CD4-positive, alpha-beta T cell treated with Interleukin-21 for 1 hour (primary cell): ENCODE measurements at regions not wholly inside any gene's neighbourhood (a gene's known extent, or its start where the extent isn't known, plus 50 kb on each side); places are given as distances from the start of the nearest gene placed in this dataset.
A peak's percentile ranks its signal among the peaks of the same experiment; 100 is the strongest.

Source experiments
- DNase-seq: peaks from one replicate; pipeline ENCODE4 v3.0.0-alpha.2; 2020

GRCh38 chrX:20364238-20364637 lies 97.5 kb upstream of the RPS6KA3 start:
- DNase-seq = no peak

DNA sequence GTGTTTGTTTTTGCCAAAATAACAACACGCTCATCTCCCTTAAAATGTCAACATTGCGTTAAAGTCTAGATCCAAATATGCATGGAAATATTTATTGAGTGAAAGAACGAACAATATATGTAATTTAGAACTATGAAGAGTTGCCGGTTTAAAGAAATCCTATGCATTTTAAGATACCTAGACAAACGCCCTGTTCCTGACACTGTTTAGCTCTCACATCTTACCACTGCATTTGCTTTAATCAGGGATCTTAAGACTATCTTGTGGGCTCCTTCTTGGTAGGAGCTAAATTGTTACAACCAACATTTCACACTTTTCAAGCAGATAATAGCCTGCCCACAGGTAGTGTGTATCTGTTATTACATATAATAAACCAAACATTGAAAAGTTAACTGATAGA lies 96.6 kb upstream of the RPS6KA3 start:
- DNase-seq = no peak

DNA sequence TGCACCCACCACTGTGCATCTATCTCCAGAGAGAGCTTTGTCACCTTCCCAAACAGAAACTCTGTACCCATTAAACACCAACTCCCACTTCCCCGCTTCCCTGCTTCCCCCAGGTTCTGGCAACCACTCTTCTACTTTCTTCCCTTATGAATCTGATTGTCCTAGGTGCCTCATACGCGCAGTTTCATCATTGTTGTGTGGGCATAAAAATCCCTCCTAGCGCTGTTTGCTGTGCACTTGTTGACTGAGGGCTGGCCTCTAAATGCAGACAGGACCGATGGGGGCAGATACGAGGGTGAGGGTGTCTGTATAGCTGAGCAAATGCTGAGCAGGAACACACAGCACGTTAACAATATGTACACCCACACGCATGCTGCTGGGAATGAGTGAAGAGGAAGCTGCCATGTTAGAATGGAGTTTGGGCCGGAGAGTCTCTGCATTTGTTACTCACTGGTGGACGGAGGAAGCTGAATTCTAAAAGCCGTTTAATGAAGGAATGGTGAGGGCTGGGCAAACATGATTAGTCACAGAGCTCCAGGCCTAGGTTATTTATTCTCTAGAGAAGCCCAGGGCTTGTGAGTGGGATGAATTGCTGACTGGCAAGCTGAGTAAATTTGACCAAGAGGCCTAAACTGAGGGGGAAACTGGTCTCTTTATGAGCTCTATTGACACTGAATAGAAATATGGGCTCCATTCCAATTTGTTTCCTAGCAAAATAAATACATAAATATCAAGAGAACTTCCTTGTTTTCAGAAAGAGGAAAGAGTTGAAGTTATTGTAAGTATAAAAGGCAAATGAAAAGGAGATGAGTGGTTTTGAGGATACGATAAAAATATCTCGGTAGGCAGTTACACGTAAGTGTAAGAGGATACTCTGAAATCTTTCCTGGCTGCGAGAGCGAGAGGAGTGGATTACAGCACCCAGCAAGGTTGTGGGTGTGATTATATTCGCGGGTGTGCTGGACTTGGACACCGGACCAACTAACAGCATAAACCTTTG lies 95.9 kb upstream of the RPS6KA3 start:
- DNase-seq = no peak

- DNase-seq = no peak
Measured at GRCh38 chrX:20361890-20362262, 95.2 kb upstream of the RPS6KA3 start.

DNA sequence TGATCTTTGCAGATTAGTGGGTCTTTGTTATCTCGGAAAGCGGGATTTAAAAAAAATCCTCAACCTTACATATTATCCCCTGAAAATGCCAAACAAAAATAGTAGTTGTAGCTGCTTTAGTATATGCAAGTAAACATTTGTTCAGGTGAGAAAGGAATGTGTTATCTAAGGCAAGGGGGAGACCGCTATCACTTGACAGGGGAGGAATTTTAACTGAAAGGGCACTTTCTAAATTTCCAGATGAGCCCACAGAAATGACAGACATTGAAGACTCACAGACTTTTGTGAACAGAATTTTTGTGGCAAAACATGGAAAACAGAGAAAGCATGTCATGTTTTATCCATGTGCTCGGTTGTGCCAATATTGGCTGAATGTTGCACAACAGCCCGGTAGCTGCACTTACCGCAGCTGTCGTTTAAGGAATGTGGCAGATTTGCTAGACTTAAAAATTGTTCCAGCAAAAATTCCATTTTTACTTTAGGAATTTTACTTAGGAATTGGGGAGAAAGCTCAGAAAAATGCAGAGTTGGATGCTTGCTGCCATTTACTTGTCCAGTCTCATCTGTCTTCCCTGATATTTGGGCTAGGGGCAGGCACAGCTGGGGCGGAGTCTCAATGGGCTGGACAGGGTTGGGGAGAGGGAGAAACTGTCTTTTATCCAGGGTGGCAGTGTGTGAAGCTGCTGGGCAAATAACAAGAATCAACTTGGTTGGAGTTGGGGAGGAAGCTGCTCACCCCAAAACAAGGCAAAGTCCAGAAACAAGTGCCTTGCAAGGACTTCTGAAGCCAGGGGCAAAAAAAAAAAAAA lies 94.6 kb upstream of the RPS6KA3 start:
- no peak for DNase-seq

GRCh38 chrX:20355187-20355586 lies 88.5 kb upstream of the RPS6KA3 start:
- no peak for DNase-seq

DNA sequence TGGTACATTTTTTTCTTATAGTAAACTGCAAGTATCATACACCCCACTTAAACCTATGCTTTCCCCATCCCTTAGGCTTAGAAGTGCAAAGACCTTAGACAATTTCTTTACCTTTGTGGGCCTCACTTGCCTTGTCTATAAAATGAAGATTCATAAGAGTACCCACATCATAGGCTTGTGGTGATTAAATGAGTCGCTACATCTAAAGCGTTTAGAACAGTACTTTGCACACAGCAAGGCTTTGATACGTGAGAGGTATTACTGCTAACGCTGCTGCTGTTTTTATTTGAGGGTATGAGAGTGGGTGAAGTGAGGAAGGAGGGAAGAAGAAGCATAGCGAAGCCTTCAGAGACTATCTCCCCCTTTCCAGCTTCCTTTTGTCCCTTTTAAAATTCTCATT lies 87.8 kb upstream of the RPS6KA3 start:
- DNase-seq = peak; percentile 23

- DNase-seq = no peak
Measured at GRCh38 chrX:20352935-20353336, 86.2 kb upstream of the RPS6KA3 start.

GRCh38 chrX:20352504-20352903 lies 85.8 kb upstream of the RPS6KA3 start:
- DNase-seq = no peak

- no peak for DNase-seq
Measured at GRCh38 chrX:20350596-20350995, 83.9 kb upstream of the RPS6KA3 start.

- no peak for DNase-seq
Measured at GRCh38 chrX:20348139-20348538, 81.4 kb upstream of the RPS6KA3 start.

DNA sequence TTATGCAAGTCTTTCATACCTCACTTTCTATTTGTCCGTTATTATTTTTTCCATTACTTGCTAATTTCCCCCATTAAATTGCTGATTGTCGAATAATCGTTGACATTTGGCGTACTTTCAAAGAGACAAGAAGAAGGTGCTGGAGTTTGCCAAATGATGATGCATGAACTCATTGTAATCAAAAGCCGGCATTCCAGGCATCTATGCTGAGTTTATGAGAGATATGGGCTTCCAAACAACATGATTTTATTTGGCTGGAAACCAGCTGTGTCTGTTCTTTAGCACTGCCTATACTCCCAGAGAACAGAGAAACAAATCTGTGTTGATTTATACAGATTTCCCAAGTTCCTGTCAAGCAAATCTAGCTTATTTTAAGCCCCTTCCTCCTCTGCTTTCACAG lies 80.8 kb upstream of the RPS6KA3 start:
- DNase-seq = no peak

DNA sequence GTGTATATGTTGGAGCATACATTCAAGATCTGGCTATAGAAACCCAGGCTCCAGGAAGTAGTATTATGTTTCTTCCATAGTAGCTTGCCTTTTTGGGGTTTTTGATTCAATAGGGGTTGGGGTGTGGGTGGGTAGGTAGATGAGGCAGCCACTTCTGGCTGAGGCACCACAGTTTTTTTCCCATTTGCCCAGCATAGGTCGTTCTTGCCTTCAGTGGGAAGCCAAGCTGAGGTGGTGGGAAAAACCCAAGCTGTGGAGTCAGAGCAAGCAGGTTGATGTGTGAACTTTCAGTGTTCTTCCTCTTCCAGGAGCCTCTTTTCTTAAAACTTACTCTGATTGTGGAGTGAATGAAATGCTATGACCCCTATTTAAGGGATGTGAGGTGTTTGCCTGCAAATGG lies 67.0 kb upstream of the RPS6KA3 start:
- no peak for DNase-seq

GRCh38 chrX:20330545-20330944 lies 63.8 kb upstream of the RPS6KA3 start:
- DNase-seq = no peak

GRCh38 chrX:20329435-20329834 lies 62.7 kb upstream of the RPS6KA3 start:
- DNase-seq = no peak

GRCh38 chrX:20325786-20326388 lies 59.2 kb upstream of the RPS6KA3 start:
- no peak for DNase-seq

DNA sequence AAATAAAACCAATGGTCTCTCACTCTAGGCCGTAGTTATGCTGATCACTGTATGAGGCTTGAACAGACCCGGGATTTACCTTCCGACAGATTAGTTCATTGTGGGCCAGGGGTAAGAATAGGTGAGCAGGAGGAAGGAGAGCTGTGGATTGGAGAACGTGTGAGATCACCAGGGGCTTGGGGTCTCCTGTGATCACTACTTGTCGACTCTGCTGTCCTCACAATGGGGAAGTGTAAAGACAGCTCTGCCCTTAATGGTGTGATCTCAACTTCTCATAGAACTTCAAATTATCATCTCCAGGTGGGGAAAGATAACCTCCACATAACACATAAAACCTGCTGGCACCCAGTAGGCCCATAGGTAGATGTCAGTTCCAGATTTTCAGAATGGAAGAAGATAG lies 56.2 kb upstream of the RPS6KA3 start:
- DNase-seq = no peak

DNA sequence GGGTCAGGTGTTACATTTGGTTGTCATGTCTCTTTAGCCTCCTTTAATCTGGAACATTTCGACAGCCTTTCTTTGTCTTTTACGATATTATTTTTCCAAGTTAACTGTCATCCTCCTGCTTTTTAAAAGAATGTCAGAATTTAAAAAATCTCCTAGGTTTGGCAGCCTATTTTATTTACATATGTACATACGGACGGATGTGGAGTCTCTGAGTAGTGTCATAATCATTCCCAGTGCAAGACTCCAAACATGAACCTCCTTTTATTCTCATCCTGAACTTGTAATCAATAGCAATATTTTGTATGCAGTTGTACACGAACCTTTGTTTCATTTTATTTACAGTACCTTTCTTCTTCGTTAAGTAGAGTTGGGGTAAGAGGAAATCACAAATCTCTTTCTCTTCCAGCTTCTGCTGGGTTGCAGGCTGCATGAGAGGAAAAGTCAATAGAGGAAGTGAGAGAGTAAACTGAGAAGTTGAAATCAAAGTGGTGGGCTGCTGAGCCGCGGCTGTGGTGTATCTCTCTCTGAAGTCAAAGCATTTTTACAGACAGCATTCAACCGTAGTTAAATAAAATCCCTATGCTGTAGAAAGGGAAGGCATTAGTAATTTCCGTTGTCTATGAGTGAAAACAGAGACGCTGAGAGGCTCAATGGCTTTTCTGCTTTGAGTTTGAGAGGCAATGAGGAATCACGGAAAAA lies 53.9 kb upstream of the RPS6KA3 start:
- peak; percentile 12 for DNase-seq

DNA sequence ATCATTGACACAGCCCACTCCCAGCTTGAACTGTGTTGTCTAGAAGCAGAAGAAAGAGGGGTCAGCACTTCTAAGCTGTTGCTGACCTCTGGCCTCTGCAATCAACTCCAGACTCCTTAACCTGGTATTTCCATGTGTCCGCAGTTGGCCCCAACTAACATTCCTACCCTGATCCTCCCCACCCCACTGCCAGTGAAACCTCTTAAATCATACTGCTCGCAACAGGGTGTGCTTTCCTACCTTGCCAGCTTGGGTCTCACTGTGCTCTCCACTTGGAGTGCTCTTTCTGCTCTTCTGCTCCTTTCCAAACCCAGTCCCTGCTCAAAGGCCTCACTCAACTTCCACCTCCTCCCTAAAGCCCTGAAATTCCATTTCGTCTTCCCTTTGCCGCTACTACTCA lies 52.3 kb upstream of the RPS6KA3 start:
- DNase-seq = no peak

DNA sequence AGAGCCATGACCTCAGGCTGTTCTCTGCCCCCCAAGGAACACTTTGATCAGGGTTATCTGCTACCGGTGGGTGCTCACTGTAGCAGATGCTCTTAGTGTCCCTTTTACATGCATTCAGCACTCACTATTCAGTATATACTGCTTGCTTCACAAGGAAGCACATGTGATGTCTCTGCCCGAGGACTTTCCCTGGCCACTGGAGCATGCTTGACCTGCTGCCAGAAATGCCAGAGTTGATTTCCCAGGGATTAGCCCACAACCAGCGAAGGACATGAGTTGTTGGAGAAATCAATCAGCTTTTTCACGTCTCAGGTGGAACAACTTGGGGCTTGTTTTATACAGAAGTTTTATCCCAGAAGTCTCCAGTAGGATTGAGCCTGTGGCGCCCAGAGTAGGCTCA lies 51.2 kb upstream of the RPS6KA3 start:
- DNase-seq = no peak
